Endothelial cell of umbilical vein (primary cell): ENCODE measurements at regions not wholly inside any gene's neighbourhood (a gene's known extent, or its start where the extent isn't known, plus 50 kb on each side); places are given as distances from the start of the nearest gene placed in this dataset. TPM values are rescaled to one million over a fixed set of nuclear protein-coding genes. Genes with fewer than 3 reads are reported as not detected.

Experiments used
- BruUV-seq: library from RNA; stranded (reverse); fragments of 400-500 nt; replicated peaks from 2 replicates; lab custom pipeline; 2021; lab: Mats Ljungman, UMichigan
- CTCF ChIA-PET: fragments of 300-600, 350-600 bp; sonication (Branson Sonifier 250); formaldehyde crosslinking; loops from one replicate; lab custom pipeline; 2021; ENCODE audit warnings: antibody characterized with exemption, inconsistent platforms; lab: Charles Lee
- POLR2A ChIA-PET: fragments of 300-600, 350-600 bp; sonication (Branson Sonifier 250); formaldehyde crosslinking; loops from one replicate; lab custom pipeline; 2021; ENCODE audit warnings: antibody characterized with exemption, inconsistent platforms; lab: Charles Lee
- DNase-seq: peaks from one replicate; pipeline ENCODE4 v3.0.0-alpha.2; 2011; ENCODE audit warnings: low read depth, low spot score
- FAIRE-seq: peaks from 2 replicates; lab custom pipeline; 2011; peaks lifted over from hg19 to GRCh38; lab: Jason Lieb, UNC
- H2AFZ ChIP-seq: 2 replicates; pipeline ENCODE4 v1.6.0; 2012; ENCODE audit warnings: low read depth, low read length, control low read depth, inconsistent platforms
- H3K27ac ChIP-seq: 2 replicates; pipeline ENCODE4 v1.5.1; 2011; ENCODE audit warnings: low read depth, mild to moderate bottlenecking, control low read depth, low read length, moderate library complexity; ENCODE audit not compliant: insufficient read depth
- H3K27me3 ChIP-seq, 2 experiments: 2 replicates each; pipeline versions ENCODE4 v1.6.0 to v1.6.1; 2011; ENCODE audit warnings: low read length in 2 of 2, mixed read lengths in 1 of 2; ENCODE audit not compliant: control insufficient read depth in 2 of 2, insufficient read depth in 2 of 2
- H3K36me3 ChIP-seq, 2 experiments: 2 replicates in 1 of 2; 3 replicates in 1 of 2; pipeline ENCODE4 v1.5.1; 2011; ENCODE audit warnings: low read length in 2 of 2, mild to moderate bottlenecking in 1 of 2, moderate library complexity in 1 of 2; ENCODE audit not compliant: control insufficient read depth in 2 of 2, insufficient read depth in 2 of 2; ENCODE audit errors: extremely low read depth in 1 of 2
- H3K4me1 ChIP-seq: 3 replicates; pipeline ENCODE4 v1.5.1; 2011; ENCODE audit warnings: mild to moderate bottlenecking, low read length; ENCODE audit not compliant: control insufficient read depth, insufficient read depth; ENCODE audit errors: extremely low read depth
- H3K4me2 ChIP-seq: 2 replicates; pipeline ENCODE4 v1.6.1; 2011; ENCODE audit warnings: low read length, control low read depth, mixed read lengths; ENCODE audit not compliant: insufficient read depth
- H3K4me3 ChIP-seq, 3 experiments: fragments of 200-600 bp in 1 of 3; sonication (generic), shearing (Covaris generic) in 1 of 3; replicated peaks in 1 of 3; 2 replicates each; pipeline ENCODE4 v1.5.1; 2011 to 2016; ENCODE audit warnings: control low read depth in 3 of 3, low read length in 3 of 3, mild to moderate bottlenecking in 2 of 3, inconsistent platforms in 1 of 3, low read depth in 1 of 3, moderate library complexity in 1 of 3; ENCODE audit not compliant: insufficient read depth in 1 of 3
- H3K79me2 ChIP-seq: 2 replicates; pipeline ENCODE4 v1.6.0; 2012; ENCODE audit warnings: low read length, inconsistent platforms; ENCODE audit not compliant: control insufficient read depth, insufficient read depth
- H3K9ac ChIP-seq: replicated peaks from 2 replicates; pipeline ENCODE3; 2011; ENCODE audit warnings: low read length, control low read depth; ENCODE audit not compliant: insufficient read depth; ENCODE audit errors: extremely low read depth
- H3K9me1 ChIP-seq: replicated peaks from 3 replicates; pipeline ENCODE4 v1.6.0; 2011; ENCODE audit warnings: mild to moderate bottlenecking, low read length; ENCODE audit not compliant: control insufficient read depth, insufficient read depth; ENCODE audit errors: extremely low read depth
- H3K9me3 ChIP-seq: replicated peaks from 2 replicates; pipeline ENCODE4 v1.5.1; 2012; ENCODE audit warnings: low read length, inconsistent platforms; ENCODE audit not compliant: control insufficient read depth, insufficient read depth
- H4K20me1 ChIP-seq: replicated peaks from 2 replicates; pipeline ENCODE3; 2011; ENCODE audit warnings: mild to moderate bottlenecking, low read length; ENCODE audit not compliant: control insufficient read depth, insufficient read depth; ENCODE audit errors: extremely low read depth
- EZH2 ChIP-seq: IDR thresholded peaks from 2 replicates; pipeline ENCODE4 v1.6.1; 2012; ENCODE audit warnings: borderline replicate concordance, low read depth, mild to moderate bottlenecking, moderate library complexity, low read length, inconsistent platforms; ENCODE audit not compliant: severe bottlenecking
- FOS ChIP-seq: IDR thresholded peaks from 2 replicates; pipeline ENCODE4 v1.6.1; 2011; ENCODE audit warnings: mild to moderate bottlenecking, low read length, moderate library complexity, borderline replicate concordance; ENCODE audit not compliant: insufficient read depth
- GATA2 ChIP-seq: IDR thresholded peaks from 2 replicates; pipeline ENCODE4 v1.7.0; 2011; ENCODE audit warnings: low read depth, mild to moderate bottlenecking, moderate library complexity, mixed read lengths, low read length; ENCODE audit not compliant: insufficient read length, insufficient read depth
- JUN ChIP-seq: IDR thresholded peaks from 2 replicates; pipeline ENCODE4 v1.6.1; 2011; ENCODE audit warnings: borderline replicate concordance, low read depth; ENCODE audit not compliant: insufficient read length, insufficient read depth
- MYC ChIP-seq: IDR thresholded peaks from one replicate; pipeline ENCODE4 v1.6.1; 2011; ENCODE audit warnings: mild to moderate bottlenecking, low read depth, low read length
- POLR2A ChIP-seq: IDR thresholded peaks from 2 replicates; pipeline ENCODE4 v1.6.1; 2012; ENCODE audit warnings: low read depth, mild to moderate bottlenecking, control low read depth, low read length
- POLR2AphosphoS5 ChIP-seq: IDR thresholded peaks from 2 replicates; pipeline ENCODE4 v1.6.1; 2012; ENCODE audit warnings: low read depth, mild to moderate bottlenecking, control low read depth, low read length, moderate library complexity; ENCODE audit not compliant: insufficient read depth
- dilution Hi-C: fragments of 300-500 bp; cut with MboI; formaldehyde crosslinking; loops from one replicate; pipeline ENCODE4 v1.15.0; 2019; ENCODE audit warnings: low sequenced_read_pairs; ENCODE audit not compliant: extremely low pct_ligation_motif_present
- intact Hi-C: fragments of 100-400 bp; cut with micrococcal nuclease; formaldehyde crosslinking; loops from one replicate; pipeline ENCODE4 v1.10.0; 2022
- microRNA-seq: library from miRNA; unstranded; fragments of <30 nt; microRNA quantifications from one replicate; pipeline ENCODE4 v1.2.0, GENCODE V29; 2021; ENCODE audit warnings: borderline number of aligned reads, borderline replicate concordance
- small RNA-seq: library from RNA; depleted of rRNA; stranded (forward); fragments of <200 nt; gene quantifications from one replicate; pipeline ENCODE3, GENCODE V24; 2012; ENCODE audit warnings: low replicate concordance, low read depth; ENCODE audit not compliant: insufficient read depth, insufficient read length
- TF ChIP-seq, protein P1 (sequence below), 2 donors: IDR thresholded peaks; 1 replicate in 1 of 2; 2 replicates in 1 of 2; pipeline ENCODE4 v1.5.1; 2011; ENCODE audit warnings: low read length in 2 of 2, mild to moderate bottlenecking in 2 of 2, moderate library complexity in 2 of 2, control low read depth in 1 of 2, inconsistent platforms in 1 of 2, low read depth in 1 of 2; ENCODE audit not compliant: insufficient read depth in 1 of 2; ENCODE audit errors: extremely low read depth in 1 of 2
- TF ChIP-seq, protein P2 (sequence below): IDR thresholded peaks from 2 replicates; pipeline ENCODE4 v1.6.1; 2011; ENCODE audit not compliant: insufficient read depth, insufficient read length

DNA sequence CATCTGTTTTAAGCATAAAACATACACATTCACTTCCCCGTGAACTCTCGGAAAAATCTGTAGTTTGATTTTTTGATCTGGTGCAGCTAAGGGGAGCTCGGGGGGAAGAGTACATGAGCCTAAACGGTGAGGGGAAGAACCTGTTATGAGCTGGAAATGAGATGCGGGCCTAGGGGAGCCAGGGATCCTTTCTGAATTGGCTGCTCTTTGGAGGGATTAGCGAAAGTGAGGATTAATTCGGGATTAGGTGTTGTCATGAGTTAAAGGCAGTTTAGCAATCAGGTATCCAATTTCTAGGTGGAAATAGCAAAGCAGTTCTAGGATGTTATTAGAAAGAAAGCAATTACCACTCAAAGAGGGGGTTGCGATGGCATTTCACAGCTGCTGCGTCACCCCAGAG, 51.1 kb upstream of the ADARB2 start:
- ChIA-PET POLR2A (no interaction called here), CTCF (no interaction called here)
- H3K9ac ChIP-seq: no peak overlapping the region
- H3K79me2 ChIP-seq: no peaks in the 10 kb centered on the region
- no peak overlapping the region for H3K27ac ChIP-seq
- BruUV-seq: no TSS peak
- H3K9me1 ChIP-seq: no peaks in the 10 kb centered on the region
- TF ChIP-seq MYC: no peak
- no peak for TF ChIP-seq POLR2A
- no peak for TF ChIP-seq GATA2
- TF ChIP-seq, protein P1, sequence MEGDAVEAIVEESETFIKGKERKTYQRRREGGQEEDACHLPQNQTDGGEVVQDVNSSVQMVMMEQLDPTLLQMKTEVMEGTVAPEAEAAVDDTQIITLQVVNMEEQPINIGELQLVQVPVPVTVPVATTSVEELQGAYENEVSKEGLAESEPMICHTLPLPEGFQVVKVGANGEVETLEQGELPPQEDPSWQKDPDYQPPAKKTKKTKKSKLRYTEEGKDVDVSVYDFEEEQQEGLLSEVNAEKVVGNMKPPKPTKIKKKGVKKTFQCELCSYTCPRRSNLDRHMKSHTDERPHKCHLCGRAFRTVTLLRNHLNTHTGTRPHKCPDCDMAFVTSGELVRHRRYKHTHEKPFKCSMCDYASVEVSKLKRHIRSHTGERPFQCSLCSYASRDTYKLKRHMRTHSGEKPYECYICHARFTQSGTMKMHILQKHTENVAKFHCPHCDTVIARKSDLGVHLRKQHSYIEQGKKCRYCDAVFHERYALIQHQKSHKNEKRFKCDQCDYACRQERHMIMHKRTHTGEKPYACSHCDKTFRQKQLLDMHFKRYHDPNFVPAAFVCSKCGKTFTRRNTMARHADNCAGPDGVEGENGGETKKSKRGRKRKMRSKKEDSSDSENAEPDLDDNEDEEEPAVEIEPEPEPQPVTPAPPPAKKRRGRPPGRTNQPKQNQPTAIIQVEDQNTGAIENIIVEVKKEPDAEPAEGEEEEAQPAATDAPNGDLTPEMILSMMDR (IDR thresholded peaks at IDR 0.05; ENCODE audit: extremely low read depth in 1 of 2, insufficient read depth in 1 of 2, low read depth in 1 of 2, low read length in 2 of 2): no peak
- TF ChIP-seq POLR2AphosphoS5: no peak
- no peak for TF ChIP-seq JUN
- no peak for TF ChIP-seq EZH2
- TF ChIP-seq, protein P2, sequence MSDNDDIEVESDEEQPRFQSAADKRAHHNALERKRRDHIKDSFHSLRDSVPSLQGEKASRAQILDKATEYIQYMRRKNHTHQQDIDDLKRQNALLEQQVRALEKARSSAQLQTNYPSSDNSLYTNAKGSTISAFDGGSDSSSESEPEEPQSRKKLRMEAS: no peak
- TF ChIP-seq FOS: no peak
- no peaks in the 10 kb centered on the region for H4K20me1 ChIP-seq
- H3K9me3 ChIP-seq: peaks cover 5% of the 10 kb centered on the region
- H3K4me2 ChIP-seq: no peak overlapping the region
- intact Hi-C loops: no loop called here
- H2AFZ ChIP-seq: no peak overlapping the region
- no peaks in the 10 kb centered on the region for H3K27me3 ChIP-seq
- DNase-seq (no peak), FAIRE-seq (no peak)
- no peaks in the 10 kb centered on the region for H3K4me1 ChIP-seq
- no peak overlapping the region for H3K4me3 ChIP-seq
- H3K36me3 ChIP-seq: no peaks in the 10 kb centered on the region
- dilution Hi-C loops: no loop called here

Small RNA genes lying in the stretch of these regions (microRNA-seq; reads per million reads assigned to microRNA genes)
- gene MIR6072: not detected

Small RNA genes lying in the stretch of these regions (small RNA-seq; reads per million reads assigned to genes)
- gene MIR6072: not detected
- not detected for gene RNU6-576P
- not detected for gene RNU6-889P
